Caco-2 (cell line): ENCODE measurements at regions not wholly inside any gene's neighbourhood (a gene's known extent, or its start where the extent isn't known, plus 50 kb on each side); places are given as distances from the start of the nearest gene placed in this dataset.

ENCODE experiments used
- BruUV-seq: library from RNA; stranded (reverse); fragments of 400-500 nt; replicated peaks from 2 replicates; lab custom pipeline; 2021; lab: Mats Ljungman, UMichigan
- CTCF ChIA-PET: fragments of 300-600 bp; sonication (Branson Sonifier 250); formaldehyde crosslinking; loops from one replicate; lab custom pipeline; 2022; ENCODE audit warnings: antibody characterized with exemption; lab: Charles Lee
- POLR2A ChIA-PET: fragments of 300-600 bp; sonication (Branson Sonifier 250); formaldehyde crosslinking; loops from one replicate; lab custom pipeline; 2022; ENCODE audit warnings: antibody characterized with exemption; lab: Charles Lee
- DNase-seq, 2 experiments: peaks; one replicate each; pipeline versions ENCODE4 v3.0.0 to v3.0.0-alpha.2; 2020 to 2022
- H3K27me3 ChIP-seq: replicated peaks from 2 replicates; pipeline ENCODE4 v1.6.0; 2011; ENCODE audit warnings: low read length; ENCODE audit not compliant: control insufficient read depth, insufficient read depth
- H3K36me3 ChIP-seq: 2 replicates; pipeline ENCODE4 v1.5.1; 2011; ENCODE audit warnings: low read length; ENCODE audit not compliant: control insufficient read depth, insufficient read depth
- H3K4me1 ChIP-seq: fragments of 250-450 bp; sonication (Bioruptor Pico); 2 replicates; pipeline ENCODE4 v1.5.1; 2020; ENCODE audit warnings: mild to moderate bottlenecking
- H3K4me3 ChIP-seq: 2 replicates; pipeline ENCODE4 v1.5.1; 2011; ENCODE audit warnings: low read depth, mild to moderate bottlenecking, control low read depth, low read length
- H3K9me3 ChIP-seq: fragments of 250-450 bp; sonication (Bioruptor Pico); 2 replicates; pipeline ENCODE4 v1.5.1; 2020; ENCODE audit warnings: mild to moderate bottlenecking, moderate library complexity
- H3K27ac Mint-ChIP-seq: one replicate; pipeline ENCODE4 v1.8.0; 2022; ENCODE audit warnings: mixed read lengths; ENCODE audit not compliant: unreplicated experiment
- H3K27me3 Mint-ChIP-seq: one replicate; pipeline ENCODE4 v1.8.0; 2022; ENCODE audit warnings: mixed read lengths; ENCODE audit not compliant: insufficient read depth, unreplicated experiment
- H3K36me3 Mint-ChIP-seq: one replicate; pipeline ENCODE4 v1.8.0; 2022; ENCODE audit warnings: mild to moderate bottlenecking, mixed read lengths; ENCODE audit not compliant: insufficient read depth, unreplicated experiment
- H3K4me1 Mint-ChIP-seq: one replicate; pipeline ENCODE4 v1.8.0; 2022; ENCODE audit warnings: low read depth, mixed read lengths; ENCODE audit not compliant: unreplicated experiment
- H3K4me3 Mint-ChIP-seq: one replicate; pipeline ENCODE4 v1.8.0; 2022; ENCODE audit warnings: mild to moderate bottlenecking, moderate library complexity, mixed read lengths; ENCODE audit not compliant: unreplicated experiment
- H3K9me3 Mint-ChIP-seq: one replicate; pipeline ENCODE4 v1.8.0; 2022; ENCODE audit warnings: mixed read lengths; ENCODE audit not compliant: unreplicated experiment
- CTCF ChIP-seq, 2 experiments: fragments of 200-600 bp in 1 of 2; IDR thresholded peaks; 1 replicate in 1 of 2; 2 replicates in 1 of 2; pipeline versions ENCODE4 v1.5.1 to v1.8.0; 2011 to 2022; ENCODE audit warnings: antibody characterized with exemption in 1 of 2, control low read depth in 1 of 2, inconsistent platforms in 1 of 2, low read depth in 1 of 2, low read length in 1 of 2, mild to moderate bottlenecking in 1 of 2, moderate library complexity in 1 of 2; ENCODE audit not compliant: insufficient read depth in 1 of 2, severe bottlenecking in 1 of 2, unreplicated experiment in 1 of 2
- intact Hi-C: fragments of 100-400 bp; cut with micrococcal nuclease; formaldehyde crosslinking; loops from one replicate; pipeline ENCODE4 v1.10.0; 2022; ENCODE audit not compliant: unreplicated experiment

GRCh38 chr17:77734371-77735080, 224.0 kb upstream of the TNRC6C start:
- H3K4me1 ChIP-seq, result no peaks in the 10 kb centered on the region
- peaks cover 11% of the 10 kb centered on the region for H3K9me3 Mint-ChIP-seq

GRCh38 chr17:77735081-77735565, 223.4 kb upstream of the TNRC6C start:
- intact Hi-C loops, result no loop called here
- no peak overlapping the region for H3K4me3 Mint-ChIP-seq

More at GRCh38 chr17:77734371-77735080, 224.0 kb upstream of the TNRC6C start:
- POLR2A ChIA-PET, result no interaction called here
- no peaks in the 10 kb centered on the region for H3K36me3 ChIP-seq
- H3K4me1 Mint-ChIP-seq, result no peaks in the 10 kb centered on the region
- H3K4me3 ChIP-seq, result no peak overlapping the region
- H3K36me3 Mint-ChIP-seq, result no peaks in the 10 kb centered on the region
- H3K27me3 ChIP-seq, result no peaks in the 10 kb centered on the region
- DNase-seq, result no peak
- intact Hi-C loops, result no loop called here
- peaks cover 11% of the 10 kb centered on the region for H3K9me3 ChIP-seq
- H3K27me3 Mint-ChIP-seq, result peaks cover 17% of the 10 kb centered on the region
- no peak overlapping the region for H3K27ac Mint-ChIP-seq
- no peak for TF ChIP-seq CTCF (IDR thresholded peaks at IDR 0.05; ENCODE audit: insufficient read depth in 1 of 2, low read depth in 1 of 2, low read length in 1 of 2, severe bottlenecking in 1 of 2, unreplicated experiment in 1 of 2)
- BruUV-seq, result no TSS peak
- no peak overlapping the region for H3K4me3 Mint-ChIP-seq
- CTCF ChIA-PET, result no interaction called here

GRCh38 chr17:77735566-77736198, 222.8 kb upstream of the TNRC6C start:
- Mint-ChIP-seq H3K27ac (no peak overlapping the region), H3K27me3 (peaks cover 7% of the 10 kb centered on the region), H3K36me3 (no peaks in the 10 kb centered on the region), H3K9me3 (peaks cover 11% of the 10 kb centered on the region), H3K4me1 (no peaks in the 10 kb centered on the region), H3K4me3 (no peak overlapping the region)
- no peak for TF ChIP-seq CTCF (IDR thresholded peaks at IDR 0.05; ENCODE audit: insufficient read depth in 1 of 2, low read depth in 1 of 2, low read length in 1 of 2, severe bottlenecking in 1 of 2, unreplicated experiment in 1 of 2)
- ChIA-PET POLR2A (no interaction called here), CTCF (no interaction called here)
- no peak for DNase-seq
- intact Hi-C loops, result no loop called here
- Histone ChIP-seq H3K27me3 (no peaks in the 10 kb centered on the region), H3K36me3 (no peaks in the 10 kb centered on the region), H3K4me3 (no peak overlapping the region), H3K4me1 (no peaks in the 10 kb centered on the region), H3K9me3 (peaks cover 6% of the 10 kb centered on the region)
- BruUV-seq, result no TSS peak

More at GRCh38 chr17:77735081-77735565, 223.4 kb upstream of the TNRC6C start:
- Mint-ChIP-seq H3K27me3 (peaks cover 11% of the 10 kb centered on the region), H3K27ac (no peak overlapping the region), H3K36me3 (no peaks in the 10 kb centered on the region), H3K9me3 (peaks cover 11% of the 10 kb centered on the region), H3K4me1 (no peaks in the 10 kb centered on the region)
- Histone ChIP-seq H3K4me1 (no peaks in the 10 kb centered on the region), H3K4me3 (no peak overlapping the region), H3K27me3 (no peaks in the 10 kb centered on the region), H3K36me3 (no peaks in the 10 kb centered on the region), H3K9me3 (peaks cover 9% of the 10 kb centered on the region)
- no TSS peak for BruUV-seq
- DNase-seq, result no peak
- POLR2A ChIA-PET, result no interaction called here
- no peak for TF ChIP-seq CTCF (IDR thresholded peaks at IDR 0.05; ENCODE audit: insufficient read depth in 1 of 2, low read depth in 1 of 2, low read length in 1 of 2, severe bottlenecking in 1 of 2, unreplicated experiment in 1 of 2)
- CTCF ChIA-PET, result no interaction called here
